Tibial artery (tissue), 4 donors: ENCODE measurements at regions not wholly inside any gene's neighbourhood (a gene's known extent, or its start where the extent isn't known, plus 50 kb on each side); places are given as distances from the start of the nearest gene placed in this dataset.

ENCODE experiments used
- DNase-seq, 2 donors: peaks; one replicate each; pipeline ENCODE4 v3.0.0-alpha.2; 2019
- H3K27ac ChIP-seq, 2 donors: fragments of 200-600 bp; sonication (generic) in 1 of 2; 1 replicate in 1 of 2; 2 replicates in 1 of 2; pipeline ENCODE4 v1.5.1; 2018 to 2019; ENCODE audit warnings: mild to moderate bottlenecking in 1 of 2
- H3K27me3 ChIP-seq, 2 donors: fragments of 200-600 bp; sonication (generic) in 1 of 2; one replicate each; pipeline versions ENCODE4 v1.5.1 to v1.6.0; 2016 to 2019
- H3K36me3 ChIP-seq, 3 donors: fragments of 200-600 bp; sonication (generic) in 2 of 3; one replicate each; pipeline ENCODE4 v1.5.1; 2016 to 2019; ENCODE audit warnings: mild to moderate bottlenecking in 2 of 3
- H3K4me1 ChIP-seq, 4 donors: fragments of 200-600 bp; sonication (generic) in 2 of 4; 1 replicate in 3 of 4; 2 replicates in 1 of 4; pipeline ENCODE4 v1.5.1; 2016 to 2019
- H3K4me3 ChIP-seq, 2 donors: fragments of 200-600 bp; sonication (generic) in 1 of 2; 1 replicate in 1 of 2; 2 replicates in 1 of 2; pipeline ENCODE4 v1.5.1; 2018 to 2019; ENCODE audit warnings: mild to moderate bottlenecking in 2 of 2
- H3K9me3 ChIP-seq, 3 donors: fragments of 200-600 bp; sonication (generic) in 1 of 3; one replicate each; pipeline ENCODE4 v1.5.1; 2016 to 2019
- intact Hi-C: fragments of 100-400 bp; cut with DNase I; formaldehyde crosslinking; loops from one replicate; pipeline ENCODE4 v1.15.0; 2023; ENCODE audit warnings: low total_unique reads
- TF ChIP-seq, protein P1 (sequence below), 2 experiments: fragments of 200-600 bp in 1 of 2; fragments of 450-650 bp in 1 of 2; IDR thresholded peaks; one replicate each; pipeline ENCODE4 v1.5.1; 2017 to 2019; ENCODE audit warnings: antibody characterized with exemption in 2 of 2, mild to moderate bottlenecking in 1 of 2, moderate library complexity in 1 of 2

GRCh38 chr6:24060982-24061754, 64.8 kb upstream of the NRSN1 start:
- Histone ChIP-seq H3K9me3 (no peaks in the 10 kb centered on the region), H3K27me3 (no peaks in the 10 kb centered on the region), H3K36me3 (no peaks in the 10 kb centered on the region), H3K4me3 (no peak overlapping the region), H3K4me1 (no peaks in the 10 kb centered on the region), H3K27ac (no peak overlapping the region)
- no peak for DNase-seq
- TF ChIP-seq, protein P1, sequence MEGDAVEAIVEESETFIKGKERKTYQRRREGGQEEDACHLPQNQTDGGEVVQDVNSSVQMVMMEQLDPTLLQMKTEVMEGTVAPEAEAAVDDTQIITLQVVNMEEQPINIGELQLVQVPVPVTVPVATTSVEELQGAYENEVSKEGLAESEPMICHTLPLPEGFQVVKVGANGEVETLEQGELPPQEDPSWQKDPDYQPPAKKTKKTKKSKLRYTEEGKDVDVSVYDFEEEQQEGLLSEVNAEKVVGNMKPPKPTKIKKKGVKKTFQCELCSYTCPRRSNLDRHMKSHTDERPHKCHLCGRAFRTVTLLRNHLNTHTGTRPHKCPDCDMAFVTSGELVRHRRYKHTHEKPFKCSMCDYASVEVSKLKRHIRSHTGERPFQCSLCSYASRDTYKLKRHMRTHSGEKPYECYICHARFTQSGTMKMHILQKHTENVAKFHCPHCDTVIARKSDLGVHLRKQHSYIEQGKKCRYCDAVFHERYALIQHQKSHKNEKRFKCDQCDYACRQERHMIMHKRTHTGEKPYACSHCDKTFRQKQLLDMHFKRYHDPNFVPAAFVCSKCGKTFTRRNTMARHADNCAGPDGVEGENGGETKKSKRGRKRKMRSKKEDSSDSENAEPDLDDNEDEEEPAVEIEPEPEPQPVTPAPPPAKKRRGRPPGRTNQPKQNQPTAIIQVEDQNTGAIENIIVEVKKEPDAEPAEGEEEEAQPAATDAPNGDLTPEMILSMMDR (IDR thresholded peaks at IDR 0.05): no peak
- intact Hi-C loops: no loop called here

DNA sequence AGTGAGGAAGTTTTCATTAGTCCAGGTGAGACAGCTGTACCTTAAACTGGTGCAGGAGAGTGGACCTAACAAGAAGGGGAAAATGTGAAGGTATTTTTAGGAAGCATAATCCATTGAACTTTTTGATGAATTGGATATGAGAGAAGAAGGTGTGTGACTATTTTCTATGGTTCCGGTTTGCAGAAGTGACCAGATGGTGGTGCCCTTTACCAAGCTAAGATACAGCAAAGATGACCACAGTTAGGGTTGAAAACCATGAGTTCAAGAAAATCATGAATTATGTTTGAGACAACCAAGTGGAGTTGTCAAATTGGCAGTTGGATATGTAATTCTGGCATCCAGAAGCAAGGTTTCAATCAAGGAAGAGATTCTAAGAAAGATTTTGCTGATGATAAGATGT, 61.9 kb upstream of the NRSN1 start:
- Histone ChIP-seq H3K27ac (no peak overlapping the region), H3K27me3 (no peaks in the 10 kb centered on the region), H3K9me3 (no peaks in the 10 kb centered on the region), H3K4me1 (no peaks in the 10 kb centered on the region), H3K36me3 (no peaks in the 10 kb centered on the region), H3K4me3 (no peak overlapping the region)
- intact Hi-C loops: no loop called here
- TF ChIP-seq, protein P1 (IDR thresholded peaks at IDR 0.05): no peak
- DNase-seq: no peak

DNA sequence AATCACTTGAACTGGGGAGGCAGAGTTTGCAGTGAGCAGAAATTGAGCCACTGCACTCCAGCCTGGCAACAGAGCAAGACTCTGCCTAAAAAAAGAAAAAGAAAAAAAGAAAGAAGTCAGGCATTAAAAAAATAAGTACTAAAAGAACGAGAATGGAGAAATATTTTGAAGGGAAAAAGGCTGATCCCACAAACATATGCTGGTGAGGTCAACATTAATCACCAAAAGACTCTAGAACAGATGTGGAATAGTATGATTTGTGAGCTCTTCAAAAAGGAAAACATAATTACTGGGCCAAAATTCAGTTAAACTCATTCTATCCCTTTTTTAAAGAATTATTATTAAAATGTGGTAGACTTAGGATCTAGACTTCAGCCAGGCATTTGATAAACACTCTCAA, 61.2 kb upstream of the NRSN1 start:
- intact Hi-C loops: no loop called here
- no peak overlapping the region for H3K27ac ChIP-seq
- TF ChIP-seq, protein P1 (IDR thresholded peaks at IDR 0.05): no peak
- no peaks in the 10 kb centered on the region for H3K4me1 ChIP-seq
- no peaks in the 10 kb centered on the region for H3K36me3 ChIP-seq
- H3K4me3 ChIP-seq: no peak overlapping the region
- H3K9me3 ChIP-seq: no peaks in the 10 kb centered on the region
- DNase-seq: no peak
- no peaks in the 10 kb centered on the region for H3K27me3 ChIP-seq

DNA sequence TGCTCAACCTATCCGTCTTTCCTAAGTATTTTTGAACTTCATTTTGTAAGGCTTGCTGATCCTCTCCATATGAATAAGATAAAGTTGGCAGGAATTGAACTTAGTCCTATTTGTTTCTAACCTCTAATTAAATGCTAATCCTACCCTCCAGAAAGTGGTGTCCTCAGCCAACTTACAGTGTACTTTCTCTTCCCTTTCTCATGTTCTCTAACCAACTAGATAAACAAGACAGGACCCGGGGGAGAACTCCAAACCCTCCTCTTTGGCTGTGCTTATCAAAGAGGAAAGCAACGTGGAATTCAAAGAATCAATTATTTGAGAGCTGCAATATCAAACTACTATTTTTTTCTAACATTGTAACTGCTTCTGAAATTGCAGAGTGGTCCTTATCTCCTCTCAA, 56.5 kb upstream of the NRSN1 start:
- Histone ChIP-seq H3K27me3 (no peaks in the 10 kb centered on the region), H3K36me3 (no peaks in the 10 kb centered on the region), H3K4me3 (no peak overlapping the region), H3K4me1 (no peaks in the 10 kb centered on the region), H3K9me3 (no peaks in the 10 kb centered on the region), H3K27ac (no peak overlapping the region)
- intact Hi-C loops: no loop called here
- no peak for DNase-seq
- TF ChIP-seq, protein P1 (IDR thresholded peaks at IDR 0.05): no peak

DNA sequence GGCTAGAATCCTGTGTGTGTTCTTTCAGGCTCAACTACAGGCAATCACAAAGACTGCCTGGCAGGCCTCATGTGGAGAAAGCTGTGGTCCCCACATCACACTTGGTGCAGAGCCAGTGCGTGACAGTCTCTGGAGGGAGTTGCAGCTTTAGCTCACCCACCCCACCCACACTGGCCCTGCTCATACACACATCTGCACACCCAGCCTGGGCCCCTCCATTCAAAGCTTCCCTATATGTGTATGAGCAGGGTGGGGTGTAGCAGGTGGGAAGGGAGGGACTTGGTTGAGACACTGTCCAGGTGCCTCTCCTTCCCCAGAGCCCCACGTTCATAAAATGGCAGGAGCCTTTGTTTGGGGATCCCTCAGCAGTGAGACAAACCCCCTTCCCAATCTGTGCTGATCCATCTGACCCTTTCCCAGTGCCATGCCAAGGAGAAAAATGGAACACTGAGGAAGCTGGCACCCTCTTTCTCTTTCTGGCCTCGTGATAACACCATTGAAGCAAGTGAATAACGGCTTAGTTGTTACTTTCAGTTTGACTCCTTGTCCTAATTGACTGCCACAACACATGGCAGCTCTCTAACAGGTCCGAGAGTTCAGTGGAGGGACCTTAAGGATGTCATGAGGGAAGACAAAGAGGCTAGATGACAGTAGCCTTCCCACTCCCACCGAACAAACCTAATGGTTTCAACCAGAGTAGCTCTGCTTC, 53.8 kb upstream of the NRSN1 start:
- H3K27me3 ChIP-seq: no peaks in the 10 kb centered on the region
- TF ChIP-seq, protein P1 (IDR thresholded peaks at IDR 0.05): no peak
- H3K27ac ChIP-seq: no peak overlapping the region
- no peak for DNase-seq
- intact Hi-C loops: no loop called here
- H3K4me1 ChIP-seq: no peaks in the 10 kb centered on the region
- no peaks in the 10 kb centered on the region for H3K9me3 ChIP-seq
- H3K36me3 ChIP-seq: no peaks in the 10 kb centered on the region
- no peak overlapping the region for H3K4me3 ChIP-seq
